SU-DHL-6 (cell line): ENCODE measurements at regions not wholly inside any gene's neighbourhood (a gene's known extent, or its start where the extent isn't known, plus 50 kb on each side); places are given as distances from the start of the nearest gene placed in this dataset.
"Not testable (repeated sequence)": the region's sequence is repeated elsewhere in the genome, so short reads cannot be mapped to it uniquely, and the experiment has no call there.

Experiments
- H2AFZ ChIP-seq: fragments of 200-600 bp; sonication (generic); 2 replicates; pipeline ENCODE4 v1.6.1; 2014; ENCODE audit warnings: low read depth, mild to moderate bottlenecking, moderate library complexity, mixed read lengths, antibody characterized with exemption, low read length; ENCODE audit not compliant: severe bottlenecking
- H3F3A ChIP-seq: fragments of 200-600 bp; shearing (Covaris generic); 2 replicates; pipeline ENCODE4 v1.6.0; 2016; ENCODE audit warnings: antibody characterized with exemption, mild to moderate bottlenecking; ENCODE audit not compliant: insufficient read depth
- H3K27ac ChIP-seq: fragments of 200-600 bp; sonication (generic); 2 replicates; pipeline ENCODE4 v1.5.1; 2016; ENCODE audit warnings: low read depth, mild to moderate bottlenecking, low read length, moderate library complexity, mixed read lengths
- H3K27me3 ChIP-seq: fragments of 200-600 bp; sonication (generic), shearing (Covaris generic); 2 replicates; pipeline ENCODE4 v1.6.0; 2014; ENCODE audit warnings: mild to moderate bottlenecking, low read length
- H3K36me3 ChIP-seq: fragments of 200-600 bp; sonication (generic); 2 replicates; pipeline ENCODE4 v1.6.1; 2014; ENCODE audit warnings: mild to moderate bottlenecking, low read length, mixed read lengths
- H3K4me2 ChIP-seq: fragments of 300-600, 200-600 bp; shearing (Covaris generic), sonication (generic); 2 replicates; pipeline ENCODE4 v1.6.0; 2014; ENCODE audit warnings: low read length, low read depth, mild to moderate bottlenecking; ENCODE audit not compliant: poor library complexity, severe bottlenecking
- H3K4me3 ChIP-seq: fragments of 200-600 bp; sonication (generic); 2 replicates; pipeline ENCODE4 v1.5.1; 2014; ENCODE audit warnings: antibody characterized with exemption, low read length, mild to moderate bottlenecking, mixed read lengths; ENCODE audit not compliant: insufficient read depth, poor library complexity, severe bottlenecking
- H3K79me2 ChIP-seq: fragments of 200-600 bp; sonication (generic); 2 replicates; pipeline ENCODE4 v1.6.1; 2014; ENCODE audit warnings: mild to moderate bottlenecking, low read length, moderate library complexity; ENCODE audit not compliant: insufficient read depth
- H3K9ac ChIP-seq: fragments of 200-600 bp; sonication (generic); 2 replicates; pipeline ENCODE4 v1.7.0; 2014; ENCODE audit warnings: mild to moderate bottlenecking, low read length
- H3K9me2 ChIP-seq: fragments of 200-600 bp; sonication (generic); replicated peaks from 2 replicates; pipeline ENCODE4 v1.6.1; 2014; ENCODE audit warnings: low read length; ENCODE audit not compliant: insufficient read depth
- H3K9me3 ChIP-seq: fragments of 200-600 bp; sonication (generic); 2 replicates; pipeline ENCODE4 v1.6.1; 2014; ENCODE audit warnings: low read length, mixed read lengths; ENCODE audit not compliant: insufficient read depth
- H4K20me1 ChIP-seq: fragments of 200-600 bp; sonication (generic); 2 replicates; pipeline ENCODE4 v1.6.1; 2014; ENCODE audit warnings: low read depth, mild to moderate bottlenecking, antibody characterized with exemption, low read length, moderate library complexity, mixed read lengths
- CTCF ChIP-seq: fragments of 200-600 bp; sonication (generic); IDR thresholded peaks from one replicate; pipeline ENCODE4 v1.5.1; 2017; ENCODE audit warnings: antibody characterized with exemption, mild to moderate bottlenecking, low read length, moderate library complexity; ENCODE audit not compliant: insufficient read depth, poor library complexity, severe bottlenecking
- EZH2phosphoT487 ChIP-seq: fragments of 200-600 bp; sonication (generic), shearing (Covaris generic); conservative IDR thresholded peaks from 2 replicates; pipeline ENCODE4 v1.6.1; 2018; ENCODE audit warnings: mild to moderate bottlenecking, antibody characterized with exemption, low read length, moderate library complexity, mixed read lengths

GRCh38 chr12:131390412-131391334, 320.2 kb upstream of the SFSWAP start:
- TF ChIP-seq CTCF (no peak), EZH2phosphoT487 (no peak)
- H2AFZ ChIP-seq: no peak overlapping the region
- H3K9ac ChIP-seq: no peak overlapping the region
- H3F3A ChIP-seq: no peaks in the 10 kb centered on the region
- no peak overlapping the region for H3K27ac ChIP-seq
- no peaks in the 10 kb centered on the region for H3K9me3 ChIP-seq
- H4K20me1 ChIP-seq: no peaks in the 10 kb centered on the region
- no peaks in the 10 kb centered on the region for H3K79me2 ChIP-seq
- no peak overlapping the region for H3K4me3 ChIP-seq
- H3K9me2 ChIP-seq: no peaks in the 10 kb centered on the region
- H3K27me3 ChIP-seq: no peaks in the 10 kb centered on the region
- H3K4me2 ChIP-seq: no peak overlapping the region
- H3K36me3 ChIP-seq: no peaks in the 10 kb centered on the region

- H3K9me3 ChIP-seq: no peaks in the 10 kb centered on the region
- H3K4me3 ChIP-seq: no peak overlapping the region
- H3K27me3 ChIP-seq: no peaks in the 10 kb centered on the region
- no peaks in the 10 kb centered on the region for H3F3A ChIP-seq
- TF ChIP-seq CTCF (no peak), EZH2phosphoT487 (no peak)
- H3K9ac ChIP-seq: no peak overlapping the region
- H3K9me2 ChIP-seq: no peaks in the 10 kb centered on the region
- no peak overlapping the region for H2AFZ ChIP-seq
- no peaks in the 10 kb centered on the region for H3K36me3 ChIP-seq
- H3K79me2 ChIP-seq: no peaks in the 10 kb centered on the region
- no peak overlapping the region for H3K27ac ChIP-seq
- no peaks in the 10 kb centered on the region for H4K20me1 ChIP-seq
- no peak overlapping the region for H3K4me2 ChIP-seq
Measured at GRCh38 chr12:131391399-131391798, 319.5 kb upstream of the SFSWAP start.

- not testable (repeated sequence) for H4K20me1 ChIP-seq, H3K9me2 ChIP-seq, H3K36me3 ChIP-seq, H3K9me3 ChIP-seq, H3K4me3 ChIP-seq, H3K9ac ChIP-seq, H2AFZ ChIP-seq, H3F3A ChIP-seq, H3K27me3 ChIP-seq, H3K4me2 ChIP-seq, H3K27ac ChIP-seq, H3K79me2 ChIP-seq
Measured at GRCh38 chr12:131394752-131395151, 316.1 kb upstream of the SFSWAP start.

- H3K9me3 ChIP-seq, H3K9ac ChIP-seq, H3K36me3 ChIP-seq, H2AFZ ChIP-seq, H3F3A ChIP-seq, H4K20me1 ChIP-seq, H3K27ac ChIP-seq, H3K9me2 ChIP-seq, H3K4me3 ChIP-seq, H3K79me2 ChIP-seq, H3K4me2 ChIP-seq, H3K27me3 ChIP-seq: not testable (repeated sequence)
Measured at GRCh38 chr12:131395209-131395684, 315.6 kb upstream of the SFSWAP start.
